NCI-H2107 treated with DMSO at 0.1 percent for 48 hours (cell line): ENCODE measurements at regions not wholly inside any gene's neighbourhood (a gene's known extent, or its start where the extent isn't known, plus 50 kb on each side); places are given as distances from the start of the nearest gene placed in this dataset.
"Not testable (repeated sequence)": the region's sequence is repeated elsewhere in the genome, so short reads cannot be mapped to it uniquely, and the experiment has no call there.

Experiments used
- DNase-seq: peaks from one replicate; lab custom pipeline; 2025; ENCODE audit not compliant: unreplicated experiment; lab: John Stamatoyannopoulos, UW

DNA sequence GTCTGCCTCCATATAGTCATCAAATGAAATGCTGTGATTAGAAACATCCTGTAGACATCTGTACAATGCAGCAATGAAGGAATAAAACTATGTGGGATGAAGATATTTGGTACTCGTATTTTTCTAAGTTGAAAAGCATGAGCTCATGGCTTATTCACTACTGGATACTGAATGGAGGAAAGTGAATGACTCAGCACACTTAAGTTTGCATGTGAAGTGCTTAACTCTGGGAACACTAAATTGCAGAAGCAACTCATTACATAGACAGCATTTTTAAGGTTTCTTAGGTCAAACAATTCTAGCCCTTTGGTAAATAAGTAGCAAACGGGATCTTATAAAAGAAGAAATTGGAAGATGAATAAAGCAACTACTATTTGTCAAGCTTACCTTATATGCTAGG, 429.0 kb upstream of the MIR17HG start:
- no peak for DNase-seq

DNA sequence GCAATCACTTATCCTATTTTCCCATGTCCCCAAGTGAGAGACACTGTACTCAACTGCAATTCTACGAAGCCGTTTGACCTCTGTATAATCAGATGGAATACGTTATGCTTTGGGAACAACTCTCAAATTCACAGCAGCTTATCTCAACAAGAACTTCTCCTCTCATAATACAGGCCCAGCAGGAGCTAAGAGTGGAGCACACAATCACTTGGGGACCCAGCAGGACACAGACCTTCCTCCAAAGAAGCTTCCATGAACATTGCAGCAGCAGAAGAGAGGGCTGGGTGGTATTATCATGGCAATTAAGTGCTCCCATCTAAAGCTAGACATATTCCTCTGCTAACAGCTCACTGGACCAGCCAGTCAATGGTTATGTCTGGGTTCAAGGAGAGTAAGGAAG, 428.3 kb upstream of the MIR17HG start:
- no peak for DNase-seq

DNA sequence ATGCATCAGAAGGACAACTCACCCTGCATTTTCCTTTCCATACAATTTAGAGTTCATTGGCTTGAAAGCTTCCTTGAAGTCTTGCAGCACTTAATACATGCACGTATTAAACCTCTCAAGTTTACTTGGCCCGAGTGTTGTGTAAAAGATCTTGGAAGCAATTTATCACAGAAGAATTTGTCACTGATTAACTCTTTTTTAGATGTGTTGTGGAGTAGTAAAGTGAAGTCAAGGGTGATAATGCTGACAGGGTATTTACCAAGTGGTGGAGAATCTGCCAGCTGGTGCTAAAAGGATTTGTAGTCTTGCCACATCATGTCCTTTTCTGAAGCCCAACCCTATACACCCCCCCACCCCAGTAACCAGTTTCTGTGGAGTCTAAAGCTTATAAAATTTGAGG, 421.0 kb upstream of the MIR17HG start:
- DNase-seq, result no peak

DNA sequence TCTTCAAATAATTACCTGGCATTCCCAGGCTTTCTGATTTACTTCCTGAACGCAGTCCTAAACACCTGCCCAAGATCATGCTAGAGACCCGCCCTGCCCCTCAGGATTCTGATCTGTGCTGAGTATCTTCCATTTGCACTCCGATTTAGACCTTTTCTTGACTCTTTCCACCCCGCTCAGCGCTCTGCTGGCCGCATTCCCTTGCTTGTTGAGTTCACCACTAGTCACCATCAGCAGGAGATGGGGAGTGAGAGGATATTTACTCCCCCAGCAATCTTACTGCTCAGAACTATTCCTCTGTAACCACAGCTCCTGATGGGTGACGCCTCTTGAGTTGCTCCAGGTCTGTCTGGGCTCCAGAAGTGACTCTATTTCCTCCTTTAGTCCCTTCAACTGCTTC, 419.4 kb upstream of the MIR17HG start:
- DNase-seq, result no peak

DNA sequence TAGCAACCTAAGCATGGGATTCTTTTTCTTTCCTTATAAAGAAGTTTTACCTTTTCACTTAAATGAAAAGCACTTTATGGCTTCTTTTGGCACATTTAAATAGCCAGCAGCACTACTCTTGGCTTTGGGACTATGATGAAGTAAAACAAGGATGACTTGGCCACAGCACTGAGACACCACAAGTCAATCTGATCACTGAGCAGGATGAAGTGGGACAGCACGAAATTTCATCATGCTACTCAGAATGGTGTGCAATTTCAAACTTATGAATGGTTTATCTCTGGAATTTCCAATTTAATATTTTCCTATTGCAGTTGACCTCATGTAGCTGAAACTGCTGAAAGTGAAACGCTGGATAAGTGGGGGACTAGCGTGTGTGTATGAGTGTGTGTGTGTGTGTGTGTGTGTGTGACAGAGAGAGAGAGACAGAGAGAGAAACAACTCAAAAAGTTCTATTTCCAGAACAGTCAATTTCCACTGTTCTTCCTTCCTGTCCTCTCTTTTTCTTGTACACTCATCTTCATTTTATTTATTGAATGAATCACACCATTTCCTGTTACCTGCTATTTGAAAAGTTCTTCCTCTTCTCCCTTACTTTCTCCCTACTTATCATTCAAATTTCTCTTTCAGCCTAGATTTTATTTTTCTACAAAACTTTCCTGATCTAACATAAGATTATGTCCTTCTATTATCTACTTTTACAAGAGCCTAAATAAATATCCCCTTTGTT, 414.2 kb upstream of the MIR17HG start:
- no peak for DNase-seq

DNA sequence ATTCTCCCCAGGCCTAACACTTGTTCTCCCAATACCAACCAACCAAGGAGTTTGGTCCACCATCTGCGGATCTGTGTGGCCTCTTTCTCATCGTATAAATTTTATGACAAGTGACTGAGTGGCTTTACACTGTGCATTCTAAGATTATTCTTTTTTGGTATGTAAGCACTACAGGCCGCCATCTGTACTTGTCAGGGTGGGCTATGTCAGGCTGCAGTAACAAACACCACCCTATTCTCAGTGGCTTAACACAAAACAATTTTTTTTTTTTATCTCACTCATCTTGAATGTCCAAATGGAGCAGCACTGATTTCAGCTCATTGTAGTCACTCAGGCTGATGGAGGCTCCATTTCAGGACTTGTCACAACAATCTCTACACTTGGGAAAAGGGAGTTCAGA, 412.7 kb upstream of the MIR17HG start:
- DNase-seq, result no peak

DNA sequence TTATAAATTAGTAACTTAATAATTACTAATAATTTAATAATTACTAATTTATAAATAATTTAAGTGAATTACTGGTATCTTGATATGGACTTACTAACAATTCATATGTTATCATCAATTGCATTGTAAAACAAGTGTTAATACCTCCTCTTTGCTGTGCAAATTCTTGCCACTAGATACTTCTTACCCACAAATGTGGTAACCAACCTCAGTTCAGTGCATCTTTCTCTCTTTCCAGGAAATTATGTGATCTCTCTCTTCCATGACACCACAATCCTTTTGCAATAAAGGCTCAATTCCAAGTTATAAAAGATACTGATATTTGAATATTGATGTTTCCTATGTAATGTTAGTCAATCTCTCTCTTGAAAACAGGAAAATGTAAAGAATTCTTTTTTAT, 408.6 kb upstream of the MIR17HG start:
- no peak for DNase-seq

DNA sequence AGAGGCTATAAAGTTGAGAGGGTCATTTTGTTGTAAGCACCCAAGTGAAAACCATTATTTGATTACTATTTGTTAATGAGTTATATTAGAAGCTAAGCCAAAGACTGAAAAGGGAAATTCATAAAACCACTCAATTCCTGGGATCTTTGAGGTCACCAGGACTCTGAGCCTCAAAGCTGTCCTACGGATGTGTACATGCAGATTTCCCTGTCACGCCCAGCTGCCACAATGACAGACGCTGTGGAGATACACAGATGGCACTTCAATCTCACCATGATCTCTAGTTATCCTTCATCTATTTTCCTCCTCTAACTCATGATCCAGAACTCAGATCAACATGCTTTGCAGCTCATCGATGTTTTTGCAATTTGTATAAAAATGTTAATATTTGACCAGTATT, 403.5 kb upstream of the MIR17HG start:
- DNase-seq, result no peak

DNA sequence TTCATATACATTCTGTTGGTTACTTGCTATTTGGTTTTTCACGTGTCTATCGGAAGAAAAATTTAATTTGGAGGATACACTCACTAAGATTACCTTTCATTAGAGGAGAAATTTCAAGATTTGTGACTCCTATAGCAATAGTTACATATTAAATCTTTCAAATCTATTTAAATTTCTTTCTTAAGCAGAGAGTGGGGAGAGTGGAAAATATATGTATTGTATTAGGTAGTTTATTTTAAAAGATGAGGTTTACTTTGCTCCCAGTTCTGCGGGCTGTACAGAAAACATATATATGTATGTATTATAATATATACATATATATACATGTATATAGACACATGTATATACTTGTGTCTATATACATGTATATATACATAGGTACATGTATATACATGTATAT, 402.3 kb upstream of the MIR17HG start:
- not testable (repeated sequence) for DNase-seq

DNA sequence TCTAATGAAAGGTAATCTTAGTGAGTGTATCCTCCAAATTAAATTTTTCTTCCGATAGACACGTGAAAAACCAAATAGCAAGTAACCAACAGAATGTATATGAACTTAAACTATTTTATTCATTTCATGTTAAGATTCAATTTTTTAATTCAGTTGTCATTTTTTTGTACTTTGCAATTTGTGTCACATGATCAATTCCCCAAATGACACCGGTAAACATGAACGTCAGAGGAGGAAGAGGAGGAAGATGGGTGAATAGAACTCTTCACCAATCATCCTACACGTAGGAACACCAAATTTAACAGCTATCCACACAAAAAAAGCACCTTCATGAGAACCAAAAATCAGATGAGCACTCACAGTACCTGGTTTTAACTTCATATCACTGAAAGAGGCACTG, 401.4 kb upstream of the MIR17HG start:
- DNase-seq, result not testable (repeated sequence)

DNA sequence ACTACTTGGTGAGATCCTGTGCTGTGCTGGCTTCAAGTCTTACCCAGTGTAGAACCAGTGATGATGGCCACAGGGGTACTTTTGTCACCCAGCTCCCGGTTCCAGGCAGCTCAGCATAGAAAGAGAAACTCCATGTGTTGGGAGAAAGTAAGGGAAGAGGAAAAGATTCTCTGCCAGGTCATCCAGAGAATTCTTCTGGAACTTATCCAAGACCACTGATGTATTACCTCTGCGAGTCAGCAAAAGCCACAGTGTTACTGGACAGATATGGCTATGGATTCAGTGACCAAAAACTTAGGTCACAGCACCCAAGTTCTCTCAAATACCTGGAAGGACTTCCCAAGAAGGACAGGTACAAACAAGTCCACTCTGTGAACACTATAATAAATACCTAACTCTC, 399.5 kb upstream of the MIR17HG start:
- no peak for DNase-seq

DNA sequence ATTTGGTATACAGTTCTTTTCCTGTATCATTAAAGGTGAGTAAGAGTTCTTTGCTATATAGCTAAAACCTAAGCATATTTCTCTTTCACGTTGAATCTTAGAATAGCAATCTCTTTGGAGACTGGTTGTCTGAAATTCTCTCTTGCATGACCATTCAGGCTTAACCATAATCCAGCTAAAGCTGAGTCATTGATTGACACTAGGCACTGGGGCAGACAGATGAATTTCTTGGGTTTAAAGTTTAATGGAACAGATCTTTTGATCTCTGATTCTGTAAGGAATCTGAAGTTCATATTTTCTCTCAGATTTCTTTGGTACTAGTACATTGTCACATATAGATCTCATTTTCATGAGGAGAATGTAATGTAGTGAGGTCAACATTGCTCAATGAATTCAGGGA, 397.3 kb upstream of the MIR17HG start:
- DNase-seq, result no peak

DNA sequence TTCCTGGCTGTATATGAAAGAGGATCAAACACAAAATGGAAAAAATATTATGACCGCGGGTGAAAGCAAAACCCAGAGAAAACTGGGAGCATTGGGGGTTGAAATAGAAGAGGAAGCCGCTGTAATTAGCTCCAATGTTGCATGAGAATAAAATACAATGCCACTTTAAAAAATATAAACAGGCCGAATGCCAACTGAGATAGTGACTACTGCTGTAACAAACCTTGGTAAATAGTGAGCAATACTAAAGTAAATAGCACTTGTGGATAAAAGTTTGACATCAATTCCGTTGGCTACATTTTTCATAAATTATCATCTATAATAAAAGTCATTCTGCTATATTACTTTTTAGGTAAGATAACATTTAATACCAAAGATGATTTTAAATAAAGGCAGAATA, 395.8 kb upstream of the MIR17HG start:
- no peak for DNase-seq

DNA sequence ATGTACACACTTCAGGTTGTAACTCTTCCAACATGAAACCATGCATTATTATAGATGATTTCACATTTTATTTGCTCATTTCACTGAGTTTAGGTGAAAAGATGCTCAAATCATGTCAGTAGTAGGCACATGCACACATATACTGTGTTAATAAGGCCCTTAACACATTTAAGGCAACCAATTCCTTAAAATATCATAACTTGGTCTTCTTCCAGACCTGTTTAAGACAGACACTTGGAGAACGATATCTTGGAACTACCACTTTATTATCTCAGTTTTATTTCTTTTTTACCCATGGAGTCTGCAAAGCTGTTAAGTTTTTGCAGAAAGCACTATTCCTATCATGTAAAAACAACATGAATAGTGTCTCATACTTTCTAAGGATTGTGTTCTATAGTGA, 395.2 kb upstream of the MIR17HG start:
- DNase-seq, result no peak

DNA sequence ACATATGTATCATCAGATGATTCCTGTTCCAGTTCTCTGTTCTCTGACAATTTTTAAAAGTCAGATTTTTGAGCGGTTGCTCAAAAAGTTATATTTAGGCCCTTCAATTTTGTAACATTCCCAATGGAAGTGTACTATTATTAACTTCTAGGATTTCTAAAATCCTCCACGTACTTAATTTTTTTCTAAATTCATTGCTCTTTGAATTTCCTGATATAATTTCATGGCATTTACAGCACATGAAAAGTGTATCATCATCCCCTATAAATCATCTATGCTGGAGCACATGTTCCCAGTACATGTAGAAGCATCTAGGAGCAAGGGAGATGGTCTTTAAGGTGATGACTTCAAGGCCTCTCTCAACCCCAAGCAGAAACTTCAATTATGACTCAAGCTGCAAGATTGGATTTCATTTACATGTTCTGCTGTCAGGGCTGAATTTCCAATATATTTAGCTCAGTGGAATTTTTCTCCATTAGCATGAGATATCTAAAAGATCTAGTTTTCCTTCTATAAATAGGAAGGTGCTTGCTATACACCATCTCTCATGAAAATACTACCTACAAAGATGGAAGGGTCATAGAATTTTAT, 392.8 kb upstream of the MIR17HG start:
- no peak for DNase-seq

DNA sequence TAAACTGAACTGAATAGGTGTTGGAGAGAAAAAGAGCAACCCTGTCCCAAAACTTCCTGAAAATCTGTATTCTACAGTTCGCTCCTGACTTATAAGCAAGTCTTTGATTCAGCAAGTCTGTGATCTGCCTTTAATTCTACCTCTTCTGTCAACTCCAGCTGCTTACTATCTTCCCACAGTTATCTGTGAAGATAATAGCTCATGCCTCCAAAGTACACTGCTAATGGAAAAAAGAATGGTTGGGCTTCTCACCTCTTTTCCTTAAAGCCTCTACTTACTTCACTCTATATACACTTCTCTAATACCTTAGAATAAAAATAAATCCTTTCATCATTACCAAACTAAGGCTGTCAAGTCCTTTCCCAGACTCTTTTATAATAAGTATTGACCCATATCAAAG, 391.5 kb upstream of the MIR17HG start:
- no peak for DNase-seq

DNA sequence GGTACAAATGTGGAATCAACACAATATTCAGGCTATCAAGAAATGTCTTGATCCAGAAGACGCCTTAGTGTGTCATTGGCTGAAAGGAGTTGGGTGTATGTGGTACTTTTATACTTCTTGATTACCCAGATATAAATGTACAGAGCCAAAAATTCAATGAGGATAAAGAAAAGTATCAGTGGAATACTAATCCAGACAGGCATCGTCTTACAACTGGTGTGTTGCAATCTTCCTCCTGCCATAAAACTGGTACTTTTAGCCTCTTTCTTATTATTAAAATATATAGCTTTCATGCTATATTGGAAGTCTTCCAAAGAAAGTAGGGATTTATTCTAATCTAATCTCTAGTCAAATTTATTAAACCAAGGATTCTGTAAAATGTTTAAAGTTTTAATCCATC, 388.6 kb upstream of the MIR17HG start:
- DNase-seq, result no peak

DNA sequence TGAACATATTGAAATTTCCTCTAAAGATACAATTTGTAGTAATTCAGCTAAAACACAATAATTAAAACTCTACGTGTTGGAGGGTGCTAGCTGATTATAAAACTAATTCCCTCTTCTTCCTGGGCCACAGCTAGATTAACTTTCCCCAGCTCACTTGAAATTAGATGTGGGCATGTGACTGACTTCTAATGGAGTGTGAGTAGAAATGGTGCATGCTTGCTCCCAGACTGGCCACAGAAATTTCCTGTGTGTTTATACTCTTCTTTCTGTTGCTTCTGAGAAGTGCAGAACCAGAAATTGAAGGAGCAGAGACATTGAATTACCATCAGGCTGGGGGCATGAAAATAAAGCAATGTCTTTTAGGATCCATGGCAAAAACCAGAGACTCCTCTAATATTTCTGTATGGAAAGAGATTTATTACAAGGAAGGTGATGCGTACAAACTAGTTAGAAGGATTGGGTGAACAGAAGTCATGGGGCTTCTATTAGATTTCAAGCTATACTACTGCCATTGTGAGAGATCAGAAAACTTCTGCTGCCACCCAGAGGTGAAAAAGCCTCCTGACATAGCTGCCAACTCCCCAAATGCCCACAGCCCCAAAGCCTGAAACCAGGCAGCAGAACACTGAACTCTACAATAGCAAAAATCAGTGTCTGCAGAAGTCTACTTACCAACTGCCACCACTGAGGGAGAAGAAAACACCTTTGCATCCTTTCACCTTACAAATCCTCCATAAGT, 379.2 kb upstream of the MIR17HG start:
- DNase-seq, result no peak

DNA sequence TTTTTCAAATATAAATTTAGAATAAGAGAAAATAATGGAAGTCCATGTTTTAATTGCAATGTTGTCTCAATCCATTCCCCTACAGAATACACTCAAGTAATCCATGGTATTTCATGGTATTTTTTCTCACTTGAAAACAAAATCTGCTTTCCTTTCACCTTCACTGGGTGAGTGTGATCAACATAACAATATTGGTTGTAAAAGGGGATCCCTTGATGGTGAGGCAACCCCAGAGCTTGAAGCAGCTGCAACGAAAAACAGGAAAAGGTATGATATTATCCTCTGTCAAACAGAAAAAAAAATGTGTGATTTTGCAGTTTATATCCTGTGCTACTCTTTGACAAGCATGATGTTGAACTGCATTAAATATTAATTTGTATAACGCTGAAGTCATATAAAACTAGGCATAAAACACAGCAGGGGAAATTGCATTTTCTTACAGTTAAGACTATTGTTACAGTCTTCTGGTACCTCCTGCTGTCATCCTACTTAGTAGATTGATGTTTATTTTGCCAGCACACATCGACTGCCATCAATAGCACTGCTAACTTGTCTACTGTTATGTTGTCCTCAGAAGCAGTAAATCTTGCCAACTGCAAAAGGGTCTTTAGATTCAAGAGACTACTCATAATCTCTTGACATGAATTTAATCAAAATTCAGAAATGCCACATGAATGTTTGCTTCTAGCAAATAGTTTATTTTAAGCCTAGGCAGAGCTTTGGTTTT, 373.1 kb upstream of the MIR17HG start:
- DNase-seq, result no peak

DNA sequence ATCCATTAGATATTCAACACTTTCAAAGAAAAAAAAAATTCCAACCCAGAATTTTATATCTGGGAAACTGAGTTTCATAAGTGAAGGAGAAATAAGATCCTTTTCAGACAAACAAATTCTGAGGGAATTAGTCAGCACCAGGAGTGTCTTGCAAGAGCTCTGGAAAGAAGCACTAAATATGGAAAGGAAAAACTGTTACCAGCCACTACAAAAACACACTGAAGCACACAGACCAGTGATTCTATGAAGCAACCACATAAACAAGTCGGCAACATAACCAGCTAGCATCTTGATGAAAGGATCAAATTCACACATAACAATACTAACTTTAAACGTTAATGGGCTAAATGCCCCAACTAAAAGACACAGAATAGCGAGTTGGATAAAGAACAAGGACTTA, 368.4 kb upstream of the MIR17HG start:
- DNase-seq, result no peak

DNA sequence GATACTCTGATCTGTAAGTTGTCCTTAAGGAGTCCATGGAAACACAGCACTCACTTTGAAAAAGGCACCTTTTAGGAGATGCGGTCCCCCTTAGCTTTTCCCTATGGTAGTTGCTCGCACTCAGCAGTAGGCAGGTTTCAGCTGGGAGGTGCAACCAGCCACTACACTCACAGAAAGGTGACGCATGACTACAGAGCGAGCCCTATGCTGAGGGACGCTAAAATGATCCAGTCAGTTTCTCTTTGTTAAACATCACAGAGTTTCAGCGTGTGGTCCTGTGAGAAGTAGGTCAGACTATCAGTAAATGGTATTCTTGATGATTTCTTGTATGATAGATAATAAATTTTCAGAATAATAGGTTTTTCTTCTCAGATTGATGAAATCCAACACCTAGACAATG, 362.7 kb upstream of the MIR17HG start:
- DNase-seq, result no peak

DNA sequence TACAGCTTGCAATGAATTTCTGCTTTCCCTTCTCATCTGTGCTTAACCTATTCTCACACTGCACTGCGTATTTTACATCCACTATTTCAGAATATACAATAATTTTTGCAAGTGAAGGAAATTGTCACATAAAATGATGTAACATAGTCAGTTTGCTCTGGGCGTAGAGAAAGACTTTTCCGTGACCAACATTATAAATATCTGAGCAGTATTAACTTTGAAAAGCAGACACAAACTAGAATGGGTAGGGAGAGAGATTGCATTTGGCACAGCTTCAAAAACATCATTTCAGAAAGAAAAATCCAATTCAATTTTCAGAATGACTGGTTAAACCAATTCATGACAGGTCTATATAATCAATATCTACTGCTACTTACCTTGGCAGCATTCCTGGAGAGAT, 352.5 kb upstream of the MIR17HG start:
- DNase-seq, result no peak
